ENCODE measurements at regions not wholly inside any gene's neighbourhood (a gene's known extent, or its start where the extent isn't known, plus 50 kb on each side); places are given as distances from the start of the nearest gene placed in this dataset.
A peak's percentile ranks its signal among the peaks of the same experiment; 100 is the strongest.

DNA sequence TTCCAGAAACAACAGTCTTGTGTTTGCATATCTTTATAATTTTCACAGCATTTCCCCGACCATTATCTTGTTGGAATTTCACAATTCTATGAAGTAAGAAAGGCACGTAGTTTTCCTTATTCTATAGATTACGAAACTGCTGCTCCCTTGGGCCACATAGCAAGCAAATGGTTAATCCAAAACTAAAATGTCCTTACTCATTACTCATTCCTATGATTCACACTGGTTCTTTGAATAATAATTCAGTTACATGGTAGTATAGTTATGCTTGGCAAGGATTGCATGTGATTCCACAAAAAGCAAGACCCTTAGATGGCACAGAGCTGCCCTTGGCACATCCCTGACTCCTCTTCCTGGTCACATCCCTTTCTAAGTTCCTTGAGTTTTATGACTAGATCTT, 51.2 kb downstream of the OR13H1 start:
- H3K4me3 ChIP-seq (ENCODE audit: low read depth, low read length): no peak overlapping the region
- TF ChIP-seq CTCF (IDR thresholded peaks at IDR 0.05; ENCODE audit: low read depth, low read length) (no peak), POLR2A (IDR thresholded peaks at IDR 0.05; ENCODE audit: extremely low read depth, insufficient read length) (no peak), MYC (IDR thresholded peaks at IDR 0.05; ENCODE audit: low read depth, low read length) (no peak)
- TF ChIP-seq, protein P1, sequence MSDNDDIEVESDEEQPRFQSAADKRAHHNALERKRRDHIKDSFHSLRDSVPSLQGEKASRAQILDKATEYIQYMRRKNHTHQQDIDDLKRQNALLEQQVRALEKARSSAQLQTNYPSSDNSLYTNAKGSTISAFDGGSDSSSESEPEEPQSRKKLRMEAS (IDR thresholded peaks at IDR 0.05; ENCODE audit: low read depth, low read length): no peak
- DNase-seq (ENCODE audit: low read depth): no peak

- H3K4me3 ChIP-seq (ENCODE audit: low read depth, low read length): no peak overlapping the region
- no peak for TF ChIP-seq CTCF (IDR thresholded peaks at IDR 0.05; ENCODE audit: low read depth, low read length)
- TF ChIP-seq, protein P1 (IDR thresholded peaks at IDR 0.05; ENCODE audit: low read depth, low read length): no peak
- TF ChIP-seq MYC (IDR thresholded peaks at IDR 0.05; ENCODE audit: low read depth, low read length): no peak
- TF ChIP-seq POLR2A (IDR thresholded peaks at IDR 0.05; ENCODE audit: extremely low read depth, insufficient read length): no peak
- no peak for DNase-seq (ENCODE audit: low read depth)
Observed at GRCh38 chrX:131607792-131608369, 64.0 kb downstream of the OR13H1 start.

- DNase-seq (ENCODE audit: low read depth): peak; percentile 4
- no peak overlapping the region for H3K4me3 ChIP-seq (ENCODE audit: low read depth, low read length)
- TF ChIP-seq CTCF (IDR thresholded peaks at IDR 0.05; ENCODE audit: low read depth, low read length): no peak
- no peak for TF ChIP-seq POLR2A (IDR thresholded peaks at IDR 0.05; ENCODE audit: extremely low read depth, insufficient read length)
- no peak for TF ChIP-seq MYC (IDR thresholded peaks at IDR 0.05; ENCODE audit: low read depth, low read length)
- TF ChIP-seq, protein P1 (IDR thresholded peaks at IDR 0.05; ENCODE audit: low read depth, low read length): no peak
Observed at GRCh38 chrX:131609480-131609879, 65.6 kb downstream of the OR13H1 start.

GRCh38 chrX:131613260-131613659, 69.4 kb downstream of the OR13H1 start:
- no peak for DNase-seq (ENCODE audit: low read depth)
- H3K4me3 ChIP-seq (ENCODE audit: low read depth, low read length): no peak overlapping the region
- TF ChIP-seq, protein P1 (IDR thresholded peaks at IDR 0.05; ENCODE audit: low read depth, low read length): no peak
- TF ChIP-seq CTCF (IDR thresholded peaks at IDR 0.05; ENCODE audit: low read depth, low read length): no peak
- no peak for TF ChIP-seq MYC (IDR thresholded peaks at IDR 0.05; ENCODE audit: low read depth, low read length)
- no peak for TF ChIP-seq POLR2A (IDR thresholded peaks at IDR 0.05; ENCODE audit: extremely low read depth, insufficient read length)

GRCh38 chrX:131614241-131614640, 70.4 kb downstream of the OR13H1 start:
- no peak overlapping the region for H3K4me3 ChIP-seq (ENCODE audit: low read depth, low read length)
- no peak for TF ChIP-seq POLR2A (IDR thresholded peaks at IDR 0.05; ENCODE audit: extremely low read depth, insufficient read length)
- TF ChIP-seq, protein P1 (IDR thresholded peaks at IDR 0.05; ENCODE audit: low read depth, low read length): no peak
- TF ChIP-seq MYC (IDR thresholded peaks at IDR 0.05; ENCODE audit: low read depth, low read length): no peak
- TF ChIP-seq CTCF (IDR thresholded peaks at IDR 0.05; ENCODE audit: low read depth, low read length): no peak
- no peak for DNase-seq (ENCODE audit: low read depth)

All from NB4 (cell line).